GM12891 (cell line): ENCODE measurements at regions not wholly inside any gene's neighbourhood (a gene's known extent, or its start where the extent isn't known, plus 50 kb on each side); places are given as distances from the start of the nearest gene placed in this dataset.

Source experiments
- POLR2A ChIP-seq: IDR thresholded peaks from 2 replicates; pipeline ENCODE4 v1.6.1; 2011; ENCODE audit warnings: low read depth, low read length, control low read depth
- POLR2AphosphoS5 ChIP-seq: IDR thresholded peaks from 2 replicates; pipeline ENCODE4 v1.6.1; 2011; ENCODE audit warnings: low read depth, low read length, control low read depth
- POU2F2 ChIP-seq: IDR thresholded peaks from 2 replicates; pipeline ENCODE4 v1.6.1; 2011; ENCODE audit warnings: low read depth, mild to moderate bottlenecking, control low read depth, low read length, moderate library complexity
- SPI1 ChIP-seq: IDR thresholded peaks from 2 replicates; pipeline ENCODE4 v1.6.1; 2011; ENCODE audit warnings: low read depth, low read length, control low read depth
- TAF1 ChIP-seq: IDR thresholded peaks from 2 replicates; pipeline ENCODE4 v1.6.1; 2011; ENCODE audit warnings: low read depth, low read length, control low read depth

- TF ChIP-seq TAF1 (no peak), POLR2A (no peak), POLR2AphosphoS5 (no peak), SPI1 (no peak), POU2F2 (no peak)
Measured at GRCh38 chr10:124296121-124296812, 122.5 kb downstream of the OAT start.
